Central memory CD8-positive, alpha-beta T cell (primary cell): ENCODE measurements at regions not wholly inside any gene's neighbourhood (a gene's known extent, or its start where the extent isn't known, plus 50 kb on each side); places are given as distances from the start of the nearest gene placed in this dataset.
"Not testable (repeated sequence)": the region's sequence is repeated elsewhere in the genome, so short reads cannot be mapped to it uniquely, and the experiment has no call there.

ENCODE experiments used
- ATAC-seq: fragments of 150-1000 bp; cut with Tn5 transposase; replicated peaks from 2 replicates; pipeline ENCODE4 v1.10.0; 2022; ENCODE audit warnings: mild to moderate bottlenecking, moderate FRiP score, moderate number of reproducible peaks; ENCODE audit not compliant: poor library complexity, severe bottlenecking; ENCODE audit errors: extremely low read depth
- DNase-seq, 2 donors: peaks; one replicate each; pipeline ENCODE4 v3.0.0; 2021; ENCODE audit warnings: low spot score in 2 of 2
- H3K27ac Mint-ChIP-seq: one replicate; pipeline ENCODE4 v1.8.0; 2022; ENCODE audit warnings: low read depth, mild to moderate bottlenecking, moderate library complexity, mixed read lengths
- H3K27me3 Mint-ChIP-seq: one replicate; pipeline ENCODE4 v1.8.0; 2022; ENCODE audit warnings: mixed read lengths
- H3K36me3 Mint-ChIP-seq: one replicate; pipeline ENCODE4 v1.8.0; 2022; ENCODE audit warnings: mild to moderate bottlenecking, moderate library complexity, mixed read lengths; ENCODE audit not compliant: insufficient read depth
- H3K4me1 Mint-ChIP-seq: one replicate; pipeline ENCODE4 v1.8.0; 2022; ENCODE audit warnings: mixed read lengths
- H3K4me3 Mint-ChIP-seq: one replicate; pipeline ENCODE4 v1.8.0; 2022; ENCODE audit warnings: mild to moderate bottlenecking, moderate library complexity, mixed read lengths
- H3K9me3 Mint-ChIP-seq: one replicate; pipeline ENCODE4 v1.8.0; 2022; ENCODE audit warnings: mixed read lengths

DNA sequence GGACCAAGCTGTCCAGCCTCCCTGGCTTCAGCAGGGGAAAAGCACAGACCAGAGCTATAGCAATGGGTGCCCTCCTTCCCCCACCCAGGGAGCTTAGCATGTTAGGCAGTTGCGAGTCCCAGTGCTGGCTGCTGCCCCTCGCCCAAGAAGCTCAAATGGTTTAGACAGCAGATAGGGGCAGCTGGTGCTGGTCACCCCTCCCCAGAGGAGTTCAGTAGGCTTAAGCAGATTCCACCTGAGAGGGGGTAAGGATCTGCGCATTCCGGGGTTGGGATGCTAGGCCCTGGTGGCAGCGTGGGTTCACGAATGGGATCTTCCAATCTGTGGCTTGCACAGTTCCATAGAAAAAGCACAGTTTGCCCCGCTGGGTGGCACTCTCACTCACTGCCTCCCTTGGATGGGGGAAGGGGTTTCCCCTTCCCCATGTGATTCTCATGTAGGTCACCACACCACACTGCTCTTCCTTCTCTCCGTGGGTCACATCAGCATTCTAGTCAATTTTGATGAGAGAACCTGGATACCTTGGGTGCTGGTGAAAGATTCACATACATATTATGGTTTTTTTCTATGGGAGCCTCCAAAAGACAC is 665.6 kb downstream of the C12orf50 start:
- no peak overlapping the region for H3K27ac Mint-ChIP-seq
- DNase-seq, result no peak

DNA sequence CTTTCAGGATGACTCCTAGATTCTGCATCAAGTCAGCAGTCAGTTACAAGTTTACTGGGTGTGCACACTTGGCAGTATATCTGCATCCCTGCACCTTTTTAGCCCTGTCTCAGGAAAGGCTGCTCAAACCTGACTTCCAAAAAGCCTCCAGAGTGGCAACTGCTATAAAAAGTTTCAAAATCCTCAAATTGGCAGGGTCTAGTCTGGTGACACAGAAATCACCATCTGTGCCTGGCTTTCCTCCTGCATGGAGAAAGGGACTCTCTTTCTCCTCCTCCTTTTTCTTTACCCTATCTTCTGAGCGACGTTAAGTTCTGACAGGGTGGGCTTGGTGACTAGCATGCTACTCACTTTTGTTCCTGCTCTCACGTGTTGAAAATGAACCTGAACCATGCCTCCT is 679.5 kb downstream of the C12orf50 start:
- no peak overlapping the region for H3K4me3 Mint-ChIP-seq
- H3K27me3 Mint-ChIP-seq, result no peaks in the 10 kb centered on the region
- H3K36me3 Mint-ChIP-seq, result no peaks in the 10 kb centered on the region
- no peak for DNase-seq
- no peak for ATAC-seq
- H3K27ac Mint-ChIP-seq, result no peak overlapping the region
- H3K4me1 Mint-ChIP-seq, result no peaks in the 10 kb centered on the region
- peaks cover 6% of the 10 kb centered on the region for H3K9me3 Mint-ChIP-seq

More for the DNA sequence above, 665.6 kb downstream of the C12orf50 start:
- H3K27me3 Mint-ChIP-seq, result no peaks in the 10 kb centered on the region
- H3K36me3 Mint-ChIP-seq, result no peaks in the 10 kb centered on the region
- no peak for ATAC-seq
- H3K4me3 Mint-ChIP-seq, result no peak overlapping the region
- peaks cover 31% of the 10 kb centered on the region for H3K9me3 Mint-ChIP-seq
- H3K4me1 Mint-ChIP-seq, result no peaks in the 10 kb centered on the region

DNA sequence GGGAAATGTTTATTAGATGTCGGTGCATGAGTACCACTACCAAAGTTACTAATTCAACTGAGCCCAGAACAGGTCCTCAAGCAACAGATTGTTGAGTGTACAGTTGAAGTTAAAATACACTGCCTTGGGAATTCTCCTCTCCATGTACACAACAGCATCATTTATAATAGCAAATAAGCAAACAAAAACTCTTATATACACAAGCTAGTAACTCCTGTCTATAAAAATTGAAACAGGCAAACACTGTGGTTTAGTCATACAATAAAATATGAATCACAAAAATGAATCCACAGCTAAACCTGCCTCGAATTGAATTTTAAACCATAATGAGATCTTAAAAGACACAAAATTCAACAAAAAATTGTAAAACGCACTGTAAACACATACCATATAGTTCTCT is 681.1 kb downstream of the C12orf50 start:
- peaks cover 14% of the 10 kb centered on the region for H3K9me3 Mint-ChIP-seq
- H3K4me1 Mint-ChIP-seq, result no peaks in the 10 kb centered on the region
- no peak for ATAC-seq
- no peaks in the 10 kb centered on the region for H3K36me3 Mint-ChIP-seq
- no peak overlapping the region for H3K27ac Mint-ChIP-seq
- H3K4me3 Mint-ChIP-seq, result no peak overlapping the region
- DNase-seq, result no peak
- H3K27me3 Mint-ChIP-seq, result no peaks in the 10 kb centered on the region

DNA sequence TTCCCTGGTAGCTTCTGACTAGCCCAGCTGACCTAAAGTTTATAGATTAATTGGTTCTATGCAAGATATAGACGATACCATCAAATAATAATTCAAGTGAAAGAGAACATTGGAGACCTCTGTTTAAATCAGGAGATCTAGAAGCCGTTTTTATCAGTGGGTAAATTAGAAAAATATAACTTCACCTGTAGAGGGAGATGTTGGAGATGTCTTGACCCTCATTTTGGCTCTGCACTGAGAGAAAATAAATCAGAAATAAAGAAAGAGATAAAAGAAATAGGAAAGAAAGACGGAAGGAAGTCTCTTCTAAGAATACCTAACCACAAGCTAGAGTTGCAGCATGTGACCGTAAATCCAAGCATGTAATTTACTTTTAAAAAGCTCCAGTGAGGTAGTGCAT is 684.5 kb downstream of the C12orf50 start:
- ATAC-seq (no peak), DNase-seq (no peak)
- Mint-ChIP-seq H3K27me3 (no peaks in the 10 kb centered on the region), H3K4me1 (no peaks in the 10 kb centered on the region), H3K27ac (no peak overlapping the region), H3K36me3 (no peaks in the 10 kb centered on the region), H3K9me3 (peaks cover 8% of the 10 kb centered on the region), H3K4me3 (no peak overlapping the region)

- Mint-ChIP-seq H3K27me3 (no peaks in the 10 kb centered on the region), H3K4me1 (no peaks in the 10 kb centered on the region), H3K9me3 (peaks cover 3% of the 10 kb centered on the region), H3K4me3 (no peak overlapping the region), H3K27ac (no peak overlapping the region), H3K36me3 (no peaks in the 10 kb centered on the region)
- ATAC-seq (no peak), DNase-seq (no peak)
Observed at GRCh38 chr12:87338681-87339080, 690.5 kb downstream of the C12orf50 start.

DNA sequence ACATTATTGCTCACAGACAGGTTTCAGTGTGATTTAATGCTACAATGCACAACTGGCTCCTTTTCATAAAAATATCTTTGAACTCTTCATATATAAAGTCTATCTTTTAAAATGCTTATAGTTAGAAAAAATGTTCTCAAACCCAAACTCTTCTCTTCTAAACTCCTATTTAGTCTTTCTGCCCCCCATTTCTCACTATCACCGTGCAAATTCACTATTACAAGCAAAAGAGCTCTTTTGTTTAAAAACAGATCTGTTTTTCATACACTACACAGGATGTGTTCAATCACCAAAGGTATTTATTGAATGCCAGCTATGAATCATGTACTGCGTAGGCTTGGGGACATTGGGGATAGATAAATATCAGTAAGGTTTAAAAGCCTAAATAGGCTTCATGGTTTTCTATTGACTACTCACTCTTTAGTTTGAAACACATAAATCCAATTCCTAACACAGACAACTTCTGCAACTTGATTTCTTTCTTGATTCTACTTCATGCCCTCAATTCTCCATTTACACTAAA is 692.3 kb downstream of the C12orf50 start:
- no peaks in the 10 kb centered on the region for H3K9me3 Mint-ChIP-seq
- H3K27me3 Mint-ChIP-seq, result no peaks in the 10 kb centered on the region
- H3K4me1 Mint-ChIP-seq, result no peaks in the 10 kb centered on the region
- no peak overlapping the region for H3K27ac Mint-ChIP-seq
- H3K4me3 Mint-ChIP-seq, result no peak overlapping the region
- ATAC-seq (no peak), DNase-seq (no peak)
- no peaks in the 10 kb centered on the region for H3K36me3 Mint-ChIP-seq

DNA sequence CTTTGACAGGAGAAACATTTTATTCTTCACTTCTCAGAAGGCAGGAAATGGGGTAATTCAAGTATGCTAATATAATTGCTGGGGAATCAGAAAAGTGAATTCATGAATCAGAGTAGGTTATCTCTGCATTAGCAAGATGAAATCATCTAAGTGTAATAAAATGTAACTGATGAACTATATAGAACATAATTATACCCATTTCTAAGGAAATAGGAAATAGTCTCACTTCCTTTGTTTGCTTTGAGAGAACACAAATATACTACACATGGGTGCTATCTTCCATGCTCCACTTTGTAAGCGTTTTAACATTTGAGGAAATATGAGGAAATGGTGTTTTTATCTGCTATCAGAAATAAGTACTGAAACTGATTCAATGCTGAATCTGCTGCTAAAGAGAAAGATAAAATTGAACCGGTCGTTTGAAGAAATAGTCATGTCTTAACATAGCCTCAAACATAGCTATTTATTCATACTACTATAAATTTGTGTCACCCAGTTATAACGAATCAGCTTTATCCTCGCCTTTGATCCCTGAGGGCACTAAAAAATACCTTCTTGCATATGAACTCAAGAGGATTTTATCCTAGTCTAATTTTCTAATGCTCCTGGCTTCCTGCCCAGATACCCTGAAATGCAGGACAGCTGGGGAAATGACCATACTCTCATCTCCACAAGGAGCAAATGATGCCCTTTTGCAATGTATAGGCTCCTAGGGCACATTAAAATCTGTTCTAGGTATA is 696.0 kb downstream of the C12orf50 start:
- H3K4me3 Mint-ChIP-seq, result no peak overlapping the region
- H3K27ac Mint-ChIP-seq, result no peak overlapping the region
- H3K9me3 Mint-ChIP-seq, result no peaks in the 10 kb centered on the region
- DNase-seq, result no peak
- no peaks in the 10 kb centered on the region for H3K27me3 Mint-ChIP-seq
- no peaks in the 10 kb centered on the region for H3K4me1 Mint-ChIP-seq
- no peak for ATAC-seq
- H3K36me3 Mint-ChIP-seq, result no peaks in the 10 kb centered on the region

DNA sequence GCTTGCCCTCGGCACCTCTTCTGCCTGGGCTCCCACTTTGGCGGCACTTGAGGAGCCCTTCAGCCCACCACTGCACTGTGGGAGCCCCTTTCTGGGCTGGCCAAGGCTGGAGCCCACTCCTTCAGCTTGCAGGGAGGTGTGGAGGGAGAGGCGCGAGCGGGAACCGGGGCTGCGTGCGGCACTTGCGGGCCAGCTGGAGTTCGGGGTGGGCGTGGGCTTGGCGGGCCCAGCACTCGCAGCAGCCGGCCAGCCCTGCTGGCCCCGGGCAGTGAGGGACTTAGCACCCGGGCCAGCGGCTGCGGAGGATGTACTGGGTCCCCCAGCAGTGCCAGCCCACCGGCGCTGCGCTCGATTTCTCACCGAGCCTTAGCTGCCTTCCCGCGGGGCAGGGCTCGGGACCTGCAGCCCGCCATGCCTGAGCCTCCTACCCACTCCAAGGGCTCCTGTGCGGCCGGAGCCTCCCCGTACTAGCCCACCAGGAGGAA is 699.1 kb downstream of the C12orf50 start:
- not testable (repeated sequence) for DNase-seq, H3K4me3 Mint-ChIP-seq, H3K9me3 Mint-ChIP-seq, H3K27me3 Mint-ChIP-seq, H3K27ac Mint-ChIP-seq, ATAC-seq, H3K36me3 Mint-ChIP-seq, H3K4me1 Mint-ChIP-seq

DNA sequence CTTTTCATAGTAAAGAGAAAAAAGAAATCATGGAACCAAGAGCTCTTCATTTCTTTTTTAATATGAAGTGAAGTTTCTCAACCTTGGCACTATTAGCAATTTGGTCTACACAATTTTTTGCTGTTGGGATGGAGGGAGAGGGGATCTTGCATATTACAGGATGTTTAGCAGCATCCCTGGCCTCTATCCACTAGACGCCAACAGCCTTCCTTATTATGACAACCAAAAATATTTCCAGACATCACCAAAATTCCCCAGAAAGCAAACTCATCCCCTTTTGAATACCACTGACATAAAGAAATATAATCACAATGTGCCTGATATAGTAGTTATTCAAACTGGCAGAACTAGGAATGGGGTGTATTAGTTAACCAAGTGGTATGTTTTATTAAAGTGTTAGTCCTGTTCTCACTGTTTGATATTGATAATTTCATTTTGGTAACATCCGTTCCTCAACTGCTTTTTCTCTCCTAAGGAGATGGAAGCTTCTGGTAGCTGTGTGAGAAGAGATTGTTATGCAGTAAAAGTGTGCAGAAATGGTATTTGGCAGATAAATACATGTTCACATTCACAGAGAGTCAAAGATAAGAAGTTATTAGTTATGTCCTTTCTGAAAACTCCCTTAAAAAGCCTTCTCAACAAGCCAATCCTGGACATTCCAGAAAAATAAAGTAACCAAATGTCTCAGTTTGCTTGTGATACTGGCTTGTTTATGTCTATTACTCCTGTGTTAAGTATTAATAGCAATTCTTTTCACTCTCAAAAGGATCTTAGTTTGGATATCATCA is 699.9 kb downstream of the C12orf50 start:
- H3K4me1 Mint-ChIP-seq, result no peaks in the 10 kb centered on the region
- no peak overlapping the region for H3K4me3 Mint-ChIP-seq
- no peaks in the 10 kb centered on the region for H3K36me3 Mint-ChIP-seq
- H3K27me3 Mint-ChIP-seq, result no peaks in the 10 kb centered on the region
- ATAC-seq (no peak), DNase-seq (no peak)
- no peaks in the 10 kb centered on the region for H3K9me3 Mint-ChIP-seq
- H3K27ac Mint-ChIP-seq, result no peak overlapping the region

DNA sequence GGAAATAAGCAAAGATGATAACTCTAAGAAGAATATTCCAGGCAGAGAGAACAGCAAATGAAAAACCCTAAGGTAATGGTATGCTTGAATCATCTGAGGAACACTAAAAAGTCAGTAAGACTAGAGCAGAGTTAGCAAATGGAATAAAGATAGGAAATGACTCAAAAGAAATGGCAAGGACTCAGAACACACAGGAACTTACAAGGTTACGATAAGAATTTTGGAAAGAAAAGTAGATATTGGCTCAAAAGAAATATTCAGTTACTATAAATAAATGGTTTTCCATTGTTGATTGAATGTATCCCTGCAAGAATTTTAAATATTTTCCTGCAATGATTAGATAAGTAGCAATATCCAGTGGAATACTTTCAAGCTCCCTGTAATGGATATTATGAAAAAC is 705.8 kb downstream of the C12orf50 start:
- Mint-ChIP-seq H3K27ac (no peak overlapping the region), H3K4me1 (no peaks in the 10 kb centered on the region)
- no peak for DNase-seq

GRCh38 chr12:87320724-87321123 is 708.5 kb downstream of the C12orf50 start:
- no peak overlapping the region for H3K4me3 Mint-ChIP-seq
- DNase-seq (no peak), ATAC-seq (no peak)
- H3K27ac Mint-ChIP-seq, result no peak overlapping the region
- H3K36me3 Mint-ChIP-seq, result no peaks in the 10 kb centered on the region
- H3K4me1 Mint-ChIP-seq, result no peaks in the 10 kb centered on the region
- H3K9me3 Mint-ChIP-seq, result peaks cover 18% of the 10 kb centered on the region
- no peaks in the 10 kb centered on the region for H3K27me3 Mint-ChIP-seq

More for the DNA sequence above, 705.8 kb downstream of the C12orf50 start:
- Mint-ChIP-seq H3K27me3 (no peaks in the 10 kb centered on the region), H3K36me3 (no peaks in the 10 kb centered on the region), H3K4me3 (no peak overlapping the region), H3K9me3 (peaks cover 18% of the 10 kb centered on the region)
- ATAC-seq, result no peak

DNA sequence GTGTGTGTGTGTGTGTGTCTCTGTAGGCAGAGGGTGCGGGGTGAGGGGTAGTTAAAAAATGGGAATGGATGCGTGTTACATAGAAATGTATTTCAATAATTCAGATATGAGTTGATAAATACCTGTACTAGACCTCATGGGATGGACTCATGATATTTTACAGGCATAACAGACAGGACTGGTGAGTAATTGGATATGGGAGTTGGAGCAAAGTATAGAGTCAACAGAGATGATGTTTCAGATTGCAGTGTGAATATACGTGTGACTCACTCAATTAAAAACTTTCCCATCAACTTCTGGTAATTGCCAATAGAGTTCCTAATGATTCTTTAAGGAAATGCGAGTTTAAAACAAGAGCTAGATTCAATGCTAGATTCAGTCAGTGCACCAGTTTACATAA is 711.9 kb downstream of the C12orf50 start:
- H3K27ac Mint-ChIP-seq, result no peak overlapping the region
- no peak for ATAC-seq
- H3K36me3 Mint-ChIP-seq, result no peaks in the 10 kb centered on the region
- no peaks in the 10 kb centered on the region for H3K4me1 Mint-ChIP-seq
- H3K27me3 Mint-ChIP-seq, result no peaks in the 10 kb centered on the region
- no peak for DNase-seq
- H3K4me3 Mint-ChIP-seq, result no peak overlapping the region
- H3K9me3 Mint-ChIP-seq, result peaks cover 8% of the 10 kb centered on the region
